Right renal pelvis (tissue), 4 donors: ENCODE measurements at regions not wholly inside any gene's neighbourhood (a gene's known extent, or its start where the extent isn't known, plus 50 kb on each side); places are given as distances from the start of the nearest gene placed in this dataset.
"Not testable (repeated sequence)": the region's sequence is repeated elsewhere in the genome, so short reads cannot be mapped to it uniquely, and the experiment has no call there.

Experiments
- DNase-seq, 4 donors: peaks; one replicate each; pipeline ENCODE4 v3.0.0-alpha.2; 2013; ENCODE audit warnings: low read depth in 4 of 4, low spot score in 3 of 4, missing footprints in 1 of 4

- no peak for DNase-seq
These were observed 521.2 kb downstream of the KCNA4 start for GRCh38 chr11:29495676-29496075.

DNA sequence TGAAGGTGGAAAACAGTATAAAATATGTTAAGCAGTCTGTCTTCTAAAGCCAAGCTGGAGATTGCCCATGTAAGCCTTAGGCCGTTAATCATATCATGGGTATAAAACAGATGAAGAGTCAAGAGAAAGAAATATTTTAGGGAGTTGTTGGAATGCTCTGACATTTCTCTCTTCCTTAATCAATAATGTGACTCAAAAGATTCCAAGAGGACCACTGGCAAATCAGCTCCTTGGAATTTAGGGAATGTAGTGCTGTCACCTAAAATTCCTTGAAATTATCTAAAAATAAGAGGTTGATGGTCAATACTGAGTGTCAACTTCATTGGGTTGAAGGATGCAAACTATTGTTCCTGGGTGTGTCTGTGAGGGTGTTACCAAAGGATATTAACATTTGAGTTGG lies 525.9 kb downstream of the KCNA4 start:
- no peak for DNase-seq

DNA sequence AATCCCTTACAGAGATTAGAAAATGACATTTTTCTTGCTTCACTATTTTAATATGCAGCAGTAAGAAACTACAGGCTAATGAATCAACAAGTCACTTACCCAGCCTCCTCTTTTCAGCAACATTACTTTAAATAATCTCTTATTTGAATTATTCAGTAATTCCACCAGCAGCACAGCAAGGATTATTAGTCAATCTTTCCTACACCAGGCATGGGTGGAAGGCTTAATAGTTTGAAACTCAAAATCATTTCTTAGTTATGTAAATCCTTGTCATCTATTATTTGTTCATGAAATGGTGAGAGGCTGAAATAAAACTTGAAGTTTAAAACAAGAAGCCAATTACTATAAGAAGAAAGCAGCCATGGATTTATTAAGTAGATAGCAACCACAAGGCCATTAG lies 530.5 kb downstream of the KCNA4 start:
- no peak for DNase-seq

- DNase-seq: no peak
These were observed 531.2 kb downstream of the KCNA4 start for GRCh38 chr11:29485641-29486040.

GRCh38 chr11:29484548-29484947 lies 532.3 kb downstream of the KCNA4 start:
- DNase-seq: no peak

DNA sequence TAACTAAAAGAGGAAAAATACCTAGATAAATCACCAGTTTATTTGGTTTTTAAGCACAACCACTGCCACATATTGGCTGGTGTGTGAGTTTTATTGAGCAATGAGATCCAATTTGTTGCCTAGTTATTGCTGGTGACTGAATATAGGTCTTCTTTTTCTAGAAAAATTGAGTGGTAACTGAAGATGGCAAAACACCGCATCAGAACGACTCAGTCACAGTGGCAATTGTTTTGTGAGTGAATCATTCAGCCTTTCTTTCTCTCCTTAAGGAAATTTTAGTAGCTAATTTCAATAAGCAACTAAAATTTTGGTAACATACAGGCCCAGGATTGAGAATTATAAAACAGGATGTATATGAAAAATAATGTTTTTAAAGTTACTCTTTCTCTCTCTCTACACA lies 533.0 kb downstream of the KCNA4 start:
- no peak for DNase-seq

DNA sequence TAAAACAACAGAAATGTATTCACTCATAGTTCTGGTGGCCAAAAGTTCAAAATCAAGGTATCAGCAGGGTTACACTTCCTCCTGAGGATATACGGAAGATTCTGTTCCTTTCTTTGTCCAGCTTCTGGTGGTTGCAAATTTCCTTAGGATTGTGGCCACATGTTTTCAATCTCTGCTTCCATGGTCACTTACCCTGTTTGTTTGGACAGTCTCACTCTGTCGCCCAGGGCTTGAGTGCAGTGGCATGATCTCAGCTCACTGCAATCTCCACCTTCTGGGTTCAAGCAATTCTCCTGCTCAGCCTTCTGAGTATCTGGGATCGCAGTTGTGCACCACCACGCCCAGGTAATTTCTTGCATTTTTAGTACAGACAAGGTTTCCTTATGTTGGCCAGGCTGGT lies 534.3 kb downstream of the KCNA4 start:
- DNase-seq: no peak

- DNase-seq: no peak
These were observed 535.1 kb downstream of the KCNA4 start for GRCh38 chr11:29481738-29482137.

GRCh38 chr11:29480981-29481380 lies 535.8 kb downstream of the KCNA4 start:
- DNase-seq: no peak

DNA sequence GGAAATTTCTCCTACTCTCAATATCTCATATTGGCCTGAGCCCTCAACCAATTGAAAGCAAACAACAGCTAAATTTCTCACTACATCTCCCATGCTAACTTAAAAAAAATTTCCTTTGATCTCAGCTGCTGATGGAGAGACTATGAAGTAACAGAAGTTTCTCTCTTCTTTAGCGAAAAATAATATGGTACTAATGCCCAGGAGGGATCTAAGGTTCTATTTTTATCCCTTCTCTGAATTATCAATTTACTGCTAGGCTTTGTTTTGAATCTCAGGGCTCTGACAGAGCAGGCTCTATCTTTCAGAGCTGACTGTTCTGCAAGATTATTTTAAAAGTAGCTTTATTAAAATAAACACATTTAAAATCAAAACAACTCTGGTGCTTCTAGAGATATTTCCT lies 558.6 kb downstream of the KCNA4 start:
- no peak for DNase-seq

DNA sequence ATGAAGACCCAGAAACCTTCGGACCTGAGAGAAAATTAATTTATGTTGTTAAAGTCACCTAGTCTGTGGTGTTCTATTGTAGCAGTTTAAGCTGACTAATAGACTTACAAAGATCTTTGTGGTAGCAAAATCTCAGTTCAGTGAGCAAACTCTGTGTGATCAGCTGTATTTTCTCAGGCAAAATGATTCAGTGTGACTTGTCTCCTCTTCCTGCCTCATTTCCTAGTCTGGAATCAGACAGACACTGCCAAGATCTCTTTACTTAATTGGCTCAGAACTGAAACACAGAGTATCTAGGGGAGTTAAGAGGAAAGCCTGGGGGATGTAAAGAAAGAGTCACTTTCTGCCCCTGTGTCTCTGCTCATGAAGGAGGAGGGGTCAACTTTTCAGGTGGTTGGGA lies 564.7 kb downstream of the KCNA4 start:
- DNase-seq: no peak

DNA sequence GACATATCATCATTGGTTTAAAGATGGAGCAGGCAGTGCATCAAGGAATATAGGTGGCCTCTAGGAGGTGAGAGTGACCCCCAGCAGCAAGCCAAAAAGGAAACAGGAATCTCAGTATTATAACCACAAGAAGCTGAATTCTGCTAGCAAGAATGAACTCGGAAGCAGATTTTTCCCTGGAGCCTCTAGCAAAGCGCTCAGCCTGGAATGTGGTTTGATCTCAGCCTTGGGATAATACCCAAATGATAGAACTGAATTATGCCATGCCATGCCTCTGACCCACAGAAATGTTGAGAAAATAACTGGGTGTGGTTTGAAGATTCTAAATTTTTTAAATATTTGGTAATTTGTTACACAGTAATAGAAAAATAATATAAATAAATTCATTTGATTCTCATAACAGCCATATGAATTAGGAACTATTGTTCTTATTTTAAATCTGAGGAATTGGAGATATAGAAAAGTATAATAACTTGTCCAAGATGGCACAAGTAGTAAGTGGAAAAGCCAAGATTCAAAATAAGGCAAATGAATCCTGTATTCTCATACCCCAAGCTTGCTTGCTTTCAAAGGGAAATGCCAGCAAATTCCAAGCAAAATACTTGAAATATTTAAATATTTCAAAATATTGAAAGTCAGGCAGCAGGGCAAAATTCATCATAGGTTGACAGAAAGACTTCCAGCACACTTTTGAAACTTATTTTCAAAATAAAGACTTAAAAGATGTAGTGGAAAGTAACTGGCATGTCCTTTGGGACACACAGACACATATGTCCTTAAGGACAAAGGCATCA lies 567.4 kb downstream of the KCNA4 start:
- DNase-seq: no peak

GRCh38 chr11:29448246-29448877 lies 568.5 kb downstream of the KCNA4 start:
- peak in 1 of 4 donors; percentile 7 for DNase-seq

DNA sequence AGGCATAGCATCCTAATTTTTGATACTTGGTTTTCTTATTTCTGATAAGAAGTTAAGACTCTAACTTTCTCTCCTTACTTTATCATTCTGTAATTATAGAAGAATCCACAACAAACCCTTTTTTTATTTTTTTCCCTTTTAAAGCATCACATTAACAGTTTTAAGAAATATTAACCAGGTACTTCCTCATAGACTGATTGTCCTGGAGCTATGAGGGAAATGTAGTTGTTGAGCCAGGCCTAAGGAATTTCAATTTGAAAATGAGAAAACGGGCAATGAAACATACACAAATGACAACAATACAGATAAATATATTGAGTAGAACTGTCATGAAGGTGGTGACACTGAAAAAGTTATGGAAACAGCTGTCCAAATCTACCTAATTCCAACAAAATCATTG lies 569.0 kb downstream of the KCNA4 start:
- DNase-seq: no peak

- no peak for DNase-seq
These were observed 570.7 kb downstream of the KCNA4 start for GRCh38 chr11:29446132-29446531.

- DNase-seq: not testable (repeated sequence)
These were observed 571.6 kb downstream of the KCNA4 start for GRCh38 chr11:29445191-29445590.

DNA sequence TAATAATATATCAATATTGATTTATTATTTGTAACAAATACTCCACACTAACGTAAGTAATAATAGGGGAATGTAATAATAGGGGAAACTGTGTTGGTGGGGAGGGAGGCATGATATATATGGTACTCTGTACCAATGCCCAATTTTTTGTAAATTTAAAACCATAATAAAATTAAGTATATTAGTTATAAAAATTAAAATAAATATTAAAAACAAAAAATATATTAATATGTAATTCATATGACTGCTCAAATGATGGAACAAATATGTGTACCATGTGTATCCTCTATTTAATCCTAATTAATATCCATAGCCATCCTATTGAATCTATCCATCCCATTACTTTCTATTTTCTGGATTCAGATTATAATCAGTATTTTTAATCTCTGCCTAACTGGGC lies 578.0 kb downstream of the KCNA4 start:
- no peak for DNase-seq

- DNase-seq: no peak
These were observed 581.4 kb downstream of the KCNA4 start for GRCh38 chr11:29435421-29435820.

- no peak for DNase-seq
These were observed 584.0 kb downstream of the KCNA4 start for GRCh38 chr11:29432719-29433325.

- no peak for DNase-seq
These were observed 611.5 kb downstream of the KCNA4 start for GRCh38 chr11:29405305-29405704.

- no peak for DNase-seq
These were observed 621.2 kb downstream of the KCNA4 start for GRCh38 chr11:29395555-29396072.

- no peak for DNase-seq
These were observed 627.0 kb downstream of the KCNA4 start for GRCh38 chr11:29389793-29390192.
